GM12878 (cell line): ENCODE measurements at regions not wholly inside any gene's neighbourhood (a gene's known extent, or its start where the extent isn't known, plus 50 kb on each side); places are given as distances from the start of the nearest gene placed in this dataset.

ENCODE experiments used
- BCL11A ChIP-seq: IDR thresholded peaks from 2 replicates; pipeline ENCODE4 v1.6.1; 2011; ENCODE audit warnings: low read depth, low read length
- BHLHE40 ChIP-seq, 2 experiments: fragments of 450-650 bp in 1 of 2; IDR thresholded peaks; 2 replicates each; pipeline ENCODE4 v1.6.1; 2011 to 2017; ENCODE audit warnings: low read depth in 2 of 2, borderline replicate concordance in 1 of 2, improper control_type of control experiment in 1 of 2, low read length in 1 of 2, mild to moderate bottlenecking in 1 of 2
- CREM ChIP-seq: IDR thresholded peaks from 2 replicates; pipeline ENCODE4 v1.6.1; 2014; ENCODE audit warnings: antibody characterized with exemption, low read depth
- IKZF1 ChIP-seq: fragments of 450-650 bp; conservative IDR thresholded peaks from 2 replicates; pipeline ENCODE4 v1.6.1; 2017; ENCODE audit warnings: antibody characterized with exemption, mild to moderate bottlenecking
- IKZF2 ChIP-seq, 2 experiments: fragments of 450-650 bp; IDR thresholded peaks; 2 replicates each; pipeline ENCODE4 v1.6.1; 2017; ENCODE audit warnings: mild to moderate bottlenecking in 2 of 2, moderate library complexity in 2 of 2
- JUNB ChIP-seq: IDR thresholded peaks from 2 replicates; pipeline ENCODE4 v1.6.1; 2016; ENCODE audit warnings: antibody characterized with exemption, mild to moderate bottlenecking
- MEF2B ChIP-seq: fragments of 450-650 bp; IDR thresholded peaks from 2 replicates; pipeline ENCODE4 v1.6.1; 2018; ENCODE audit warnings: mild to moderate bottlenecking, moderate library complexity; ENCODE audit not compliant: partially characterized antibody, poor library complexity, severe bottlenecking
- NR2F1 ChIP-seq: fragments of 450-650 bp; conservative IDR thresholded peaks from 2 replicates; pipeline ENCODE4 v1.6.1; 2017; ENCODE audit warnings: mild to moderate bottlenecking
- SMC3 ChIP-seq: IDR thresholded peaks from 2 replicates; pipeline ENCODE4 v1.6.1; 2011; ENCODE audit warnings: low read length, improper control_type of control experiment, borderline replicate concordance
- ZBED1 ChIP-seq: IDR thresholded peaks from 2 replicates; pipeline ENCODE4 v1.6.1; 2016; ENCODE audit warnings: borderline replicate concordance
- ZNF384 ChIP-seq: IDR thresholded peaks from 2 replicates; pipeline ENCODE4 v1.6.1; 2012; ENCODE audit warnings: low read depth, mild to moderate bottlenecking, low read length, improper control_type of control experiment, borderline replicate concordance
- TF ChIP-seq, protein P1 (sequence below): fragments of 450-650 bp; IDR thresholded peaks from 2 replicates; pipeline ENCODE4 v1.6.1; 2017; ENCODE audit warnings: mild to moderate bottlenecking, moderate library complexity
- TF ChIP-seq, protein P2 (sequence below): fragments of 450-650 bp; IDR thresholded peaks from 2 replicates; pipeline ENCODE4 v1.6.1; 2016; ENCODE audit warnings: mild to moderate bottlenecking
- TF ChIP-seq, protein P3 (sequence below): fragments of 450-650 bp; IDR thresholded peaks from 2 replicates; pipeline ENCODE4 v1.6.1; 2016; ENCODE audit warnings: mild to moderate bottlenecking, moderate library complexity, borderline replicate concordance
- TF ChIP-seq, protein P4 (sequence below): fragments of 450-650 bp; IDR thresholded peaks from 2 replicates; pipeline ENCODE4 v1.6.1; 2016; ENCODE audit warnings: mild to moderate bottlenecking
- TF ChIP-seq, protein P5 (sequence below): IDR thresholded peaks from 2 replicates; pipeline ENCODE4 v1.6.1; 2011; ENCODE audit warnings: borderline replicate concordance, low read depth, mild to moderate bottlenecking, moderate library complexity, mixed read lengths, low read length; ENCODE audit not compliant: insufficient read depth; ENCODE audit errors: extremely low read length

DNA sequence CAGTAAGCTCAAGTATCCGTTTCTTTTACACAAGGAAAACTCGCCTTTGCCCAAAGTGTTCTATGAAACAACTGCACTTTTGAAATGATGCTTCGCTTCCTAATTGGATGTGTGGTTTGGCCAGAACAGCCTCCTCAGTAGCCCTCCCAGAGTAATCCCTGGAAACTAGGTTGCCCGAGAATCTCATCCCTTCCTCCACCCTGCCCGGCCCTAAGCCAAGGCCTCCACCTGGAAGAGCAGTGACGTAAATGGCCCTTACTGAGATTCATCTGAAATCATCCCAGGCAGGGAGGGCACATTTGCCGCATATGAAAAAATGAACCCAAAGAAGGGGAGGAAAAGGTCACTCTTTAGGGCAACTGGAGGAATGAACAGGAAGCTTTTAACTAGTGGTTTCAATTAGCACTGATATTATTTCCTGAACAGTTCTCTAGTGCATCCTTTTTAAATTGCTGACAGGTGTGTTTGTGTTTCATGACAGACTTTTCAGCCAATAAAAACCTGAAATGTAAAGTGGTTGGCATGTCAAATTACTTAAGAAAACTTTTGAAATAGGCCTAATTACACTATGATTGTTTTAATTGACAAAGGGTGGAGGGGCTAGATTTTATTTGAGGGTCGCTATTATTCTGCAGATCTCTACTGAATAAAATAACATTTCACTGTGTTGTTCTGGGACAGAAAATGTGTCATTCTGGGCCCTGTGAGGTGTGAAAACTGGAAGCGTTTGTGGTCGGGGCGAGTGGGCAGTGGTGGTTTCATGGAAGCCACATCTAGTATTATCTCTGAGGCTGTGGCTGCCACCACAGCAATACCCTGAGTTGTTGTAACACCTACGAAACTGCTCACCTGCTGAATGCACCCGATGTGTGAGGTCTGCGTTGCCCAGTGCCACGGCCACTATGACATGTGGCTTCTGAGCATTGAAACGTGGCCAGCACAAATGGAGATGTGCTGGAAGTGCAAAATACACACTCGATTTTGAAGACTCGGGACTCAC, 112.1 kb downstream of the ZIC5 start (continued):
- TF ChIP-seq BHLHE40 (IDR thresholded peaks at IDR 0.05; ENCODE audit: borderline replicate concordance in 1 of 2, low read depth in 2 of 2, low read length in 1 of 2) (peak; percentile 61 to 90; a peak in 3 of 4 replicates), ZBED1 (0 out of 2 replicates have a peak, but pooled peaks have one; percentile 40), BCL11A (peak; percentile 45; the same call in 1 of the 2 replicates), SMC3 (no peak), JUNB (peak; percentile 33; the same call in 1 of the 2 replicates), CREM (peak; percentile 37; the same call in 1 of the 2 replicates), NR2F1 (0 out of 2 replicates have a peak, but pooled peaks have one; percentile 31), ZNF384 (no peak), IKZF1 (0 out of 2 replicates have a peak, but pooled peaks have one; percentile 25), IKZF2 (IDR thresholded peaks at IDR 0.05) (0 out of 4 replicates have a peak, but pooled peaks of 1 of the 2 experiments have one; percentile 15), MEF2B (peak; percentile 22)
- TF ChIP-seq, protein P1, sequence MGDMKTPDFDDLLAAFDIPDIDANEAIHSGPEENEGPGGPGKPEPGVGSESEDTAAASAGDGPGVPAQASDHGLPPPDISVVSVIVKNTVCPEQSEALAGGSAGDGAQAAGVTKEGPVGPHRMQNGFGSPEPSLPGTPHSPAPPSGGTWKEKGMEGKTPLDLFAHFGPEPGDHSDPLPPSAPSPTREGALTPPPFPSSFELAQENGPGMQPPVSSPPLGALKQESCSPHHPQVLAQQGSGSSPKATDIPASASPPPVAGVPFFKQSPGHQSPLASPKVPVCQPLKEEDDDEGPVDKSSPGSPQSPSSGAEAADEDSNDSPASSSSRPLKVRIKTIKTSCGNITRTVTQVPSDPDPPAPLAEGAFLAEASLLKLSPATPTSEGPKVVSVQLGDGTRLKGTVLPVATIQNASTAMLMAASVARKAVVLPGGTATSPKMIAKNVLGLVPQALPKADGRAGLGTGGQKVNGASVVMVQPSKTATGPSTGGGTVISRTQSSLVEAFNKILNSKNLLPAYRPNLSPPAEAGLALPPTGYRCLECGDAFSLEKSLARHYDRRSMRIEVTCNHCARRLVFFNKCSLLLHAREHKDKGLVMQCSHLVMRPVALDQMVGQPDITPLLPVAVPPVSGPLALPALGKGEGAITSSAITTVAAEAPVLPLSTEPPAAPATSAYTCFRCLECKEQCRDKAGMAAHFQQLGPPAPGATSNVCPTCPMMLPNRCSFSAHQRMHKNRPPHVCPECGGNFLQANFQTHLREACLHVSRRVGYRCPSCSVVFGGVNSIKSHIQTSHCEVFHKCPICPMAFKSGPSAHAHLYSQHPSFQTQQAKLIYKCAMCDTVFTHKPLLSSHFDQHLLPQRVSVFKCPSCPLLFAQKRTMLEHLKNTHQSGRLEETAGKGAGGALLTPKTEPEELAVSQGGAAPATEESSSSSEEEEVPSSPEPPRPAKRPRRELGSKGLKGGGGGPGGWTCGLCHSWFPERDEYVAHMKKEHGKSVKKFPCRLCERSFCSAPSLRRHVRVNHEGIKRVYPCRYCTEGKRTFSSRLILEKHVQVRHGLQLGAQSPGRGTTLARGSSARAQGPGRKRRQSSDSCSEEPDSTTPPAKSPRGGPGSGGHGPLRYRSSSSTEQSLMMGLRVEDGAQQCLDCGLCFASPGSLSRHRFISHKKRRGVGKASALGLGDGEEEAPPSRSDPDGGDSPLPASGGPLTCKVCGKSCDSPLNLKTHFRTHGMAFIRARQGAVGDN: no peak
- TF ChIP-seq, protein P2, sequence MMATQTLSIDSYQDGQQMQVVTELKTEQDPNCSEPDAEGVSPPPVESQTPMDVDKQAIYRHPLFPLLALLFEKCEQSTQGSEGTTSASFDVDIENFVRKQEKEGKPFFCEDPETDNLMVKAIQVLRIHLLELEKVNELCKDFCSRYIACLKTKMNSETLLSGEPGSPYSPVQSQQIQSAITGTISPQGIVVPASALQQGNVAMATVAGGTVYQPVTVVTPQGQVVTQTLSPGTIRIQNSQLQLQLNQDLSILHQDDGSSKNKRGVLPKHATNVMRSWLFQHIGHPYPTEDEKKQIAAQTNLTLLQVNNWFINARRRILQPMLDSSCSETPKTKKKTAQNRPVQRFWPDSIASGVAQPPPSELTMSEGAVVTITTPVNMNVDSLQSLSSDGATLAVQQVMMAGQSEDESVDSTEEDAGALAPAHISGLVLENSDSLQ: no peak
- TF ChIP-seq, protein P3, sequence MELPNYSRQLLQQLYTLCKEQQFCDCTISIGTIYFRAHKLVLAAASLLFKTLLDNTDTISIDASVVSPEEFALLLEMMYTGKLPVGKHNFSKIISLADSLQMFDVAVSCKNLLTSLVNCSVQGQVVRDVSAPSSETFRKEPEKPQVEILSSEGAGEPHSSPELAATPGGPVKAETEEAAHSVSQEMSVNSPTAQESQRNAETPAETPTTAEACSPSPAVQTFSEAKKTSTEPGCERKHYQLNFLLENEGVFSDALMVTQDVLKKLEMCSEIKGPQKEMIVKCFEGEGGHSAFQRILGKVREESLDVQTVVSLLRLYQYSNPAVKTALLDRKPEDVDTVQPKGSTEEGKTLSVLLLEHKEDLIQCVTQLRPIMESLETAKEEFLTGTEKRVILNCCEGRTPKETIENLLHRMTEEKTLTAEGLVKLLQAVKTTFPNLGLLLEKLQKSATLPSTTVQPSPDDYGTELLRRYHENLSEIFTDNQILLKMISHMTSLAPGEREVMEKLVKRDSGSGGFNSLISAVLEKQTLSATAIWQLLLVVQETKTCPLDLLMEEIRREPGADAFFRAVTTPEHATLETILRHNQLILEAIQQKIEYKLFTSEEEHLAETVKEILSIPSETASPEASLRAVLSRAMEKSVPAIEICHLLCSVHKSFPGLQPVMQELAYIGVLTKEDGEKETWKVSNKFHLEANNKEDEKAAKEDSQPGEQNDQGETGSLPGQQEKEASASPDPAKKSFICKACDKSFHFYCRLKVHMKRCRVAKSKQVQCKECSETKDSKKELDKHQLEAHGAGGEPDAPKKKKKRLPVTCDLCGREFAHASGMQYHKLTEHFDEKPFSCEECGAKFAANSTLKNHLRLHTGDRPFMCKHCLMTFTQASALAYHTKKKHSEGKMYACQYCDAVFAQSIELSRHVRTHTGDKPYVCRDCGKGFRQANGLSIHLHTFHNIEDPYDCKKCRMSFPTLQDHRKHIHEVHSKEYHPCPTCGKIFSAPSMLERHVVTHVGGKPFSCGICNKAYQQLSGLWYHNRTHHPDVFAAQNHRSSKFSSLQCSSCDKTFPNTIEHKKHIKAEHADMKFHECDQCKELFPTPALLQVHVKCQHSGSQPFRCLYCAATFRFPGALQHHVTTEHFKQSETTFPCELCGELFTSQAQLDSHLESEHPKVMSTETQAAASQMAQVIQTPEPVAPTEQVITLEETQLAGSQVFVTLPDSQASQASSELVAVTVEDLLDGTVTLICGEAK: no peak
- TF ChIP-seq, protein P4, sequence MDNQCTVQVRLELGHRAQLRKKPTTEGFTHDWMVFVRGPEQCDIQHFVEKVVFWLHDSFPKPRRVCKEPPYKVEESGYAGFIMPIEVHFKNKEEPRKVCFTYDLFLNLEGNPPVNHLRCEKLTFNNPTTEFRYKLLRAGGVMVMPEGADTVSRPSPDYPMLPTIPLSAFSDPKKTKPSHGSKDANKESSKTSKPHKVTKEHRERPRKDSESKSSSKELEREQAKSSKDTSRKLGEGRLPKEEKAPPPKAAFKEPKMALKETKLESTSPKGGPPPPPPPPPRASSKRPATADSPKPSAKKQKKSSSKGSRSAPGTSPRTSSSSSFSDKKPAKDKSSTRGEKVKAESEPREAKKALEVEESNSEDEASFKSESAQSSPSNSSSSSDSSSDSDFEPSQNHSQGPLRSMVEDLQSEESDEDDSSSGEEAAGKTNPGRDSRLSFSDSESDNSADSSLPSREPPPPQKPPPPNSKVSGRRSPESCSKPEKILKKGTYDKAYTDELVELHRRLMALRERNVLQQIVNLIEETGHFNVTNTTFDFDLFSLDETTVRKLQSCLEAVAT: peak; percentile 75
- TF ChIP-seq, protein P5, sequence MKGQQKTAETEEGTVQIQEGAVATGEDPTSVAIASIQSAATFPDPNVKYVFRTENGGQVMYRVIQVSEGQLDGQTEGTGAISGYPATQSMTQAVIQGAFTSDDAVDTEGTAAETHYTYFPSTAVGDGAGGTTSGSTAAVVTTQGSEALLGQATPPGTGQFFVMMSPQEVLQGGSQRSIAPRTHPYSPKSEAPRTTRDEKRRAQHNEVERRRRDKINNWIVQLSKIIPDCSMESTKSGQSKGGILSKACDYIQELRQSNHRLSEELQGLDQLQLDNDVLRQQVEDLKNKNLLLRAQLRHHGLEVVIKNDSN: no peak
